ENCODE measurements at regions not wholly inside any gene's neighbourhood (a gene's known extent, or its start where the extent isn't known, plus 50 kb on each side); places are given as distances from the start of the nearest gene placed in this dataset.

GRCh38 chr7:19610194-19610943 is 98.5 kb downstream of the POLR1F start:
- H3K36me3 ChIP-seq: no peaks in the 10 kb centered on the region
- no peak for DNase-seq
- TF ChIP-seq POLR2AphosphoS5 (IDR thresholded peaks at IDR 0.05) (no peak), POLR2A (IDR thresholded peaks at IDR 0.05) (no peak)
- H3K27ac ChIP-seq: no peak overlapping the region
- intact Hi-C loops (cut with DNase I; ENCODE audit: low total_unique reads): no loop called here
- peaks cover 0 to 17% (median 3%) of the 10 kb centered on the region in 8 donors for H3K9me3 ChIP-seq
- H3K27me3 ChIP-seq (replicated peaks in 1 of 7): no peaks in the 10 kb centered on the region
- no peak overlapping the region for H3K4me3 ChIP-seq
- H3K4me1 ChIP-seq: no peaks in the 10 kb centered on the region

GRCh38 chr7:19589446-19589845 is 119.4 kb downstream of the POLR1F start:
- Histone ChIP-seq H3K4me3 (no peak overlapping the region), H3K27me3 (replicated peaks in 1 of 7) (no peaks in the 10 kb centered on the region), H3K36me3 (no peaks in the 10 kb centered on the region), H3K27ac (no peak overlapping the region), H3K4me1 (no peaks in the 10 kb centered on the region), H3K9me3 (peaks cover 0 to 4% (median 0%) of the 10 kb centered on the region in 8 donors)
- TF ChIP-seq POLR2A (IDR thresholded peaks at IDR 0.05) (no peak), POLR2AphosphoS5 (IDR thresholded peaks at IDR 0.05) (no peak)
- TF ChIP-seq, protein P1, sequence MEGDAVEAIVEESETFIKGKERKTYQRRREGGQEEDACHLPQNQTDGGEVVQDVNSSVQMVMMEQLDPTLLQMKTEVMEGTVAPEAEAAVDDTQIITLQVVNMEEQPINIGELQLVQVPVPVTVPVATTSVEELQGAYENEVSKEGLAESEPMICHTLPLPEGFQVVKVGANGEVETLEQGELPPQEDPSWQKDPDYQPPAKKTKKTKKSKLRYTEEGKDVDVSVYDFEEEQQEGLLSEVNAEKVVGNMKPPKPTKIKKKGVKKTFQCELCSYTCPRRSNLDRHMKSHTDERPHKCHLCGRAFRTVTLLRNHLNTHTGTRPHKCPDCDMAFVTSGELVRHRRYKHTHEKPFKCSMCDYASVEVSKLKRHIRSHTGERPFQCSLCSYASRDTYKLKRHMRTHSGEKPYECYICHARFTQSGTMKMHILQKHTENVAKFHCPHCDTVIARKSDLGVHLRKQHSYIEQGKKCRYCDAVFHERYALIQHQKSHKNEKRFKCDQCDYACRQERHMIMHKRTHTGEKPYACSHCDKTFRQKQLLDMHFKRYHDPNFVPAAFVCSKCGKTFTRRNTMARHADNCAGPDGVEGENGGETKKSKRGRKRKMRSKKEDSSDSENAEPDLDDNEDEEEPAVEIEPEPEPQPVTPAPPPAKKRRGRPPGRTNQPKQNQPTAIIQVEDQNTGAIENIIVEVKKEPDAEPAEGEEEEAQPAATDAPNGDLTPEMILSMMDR (IDR thresholded peaks at IDR 0.05 in 8 of 11, conservative IDR thresholded peaks at IDR 0.05 in 3 of 11): no peak
- DNase-seq: no peak
- 84 to 92% (median 89%) methylated on average over 3 of the region's 3 CpGs for WGBS, 5 donors
- intact Hi-C loops (cut with DNase I; ENCODE audit: low total_unique reads): no loop called here

GRCh38 chr7:19587291-19587690 is 121.5 kb downstream of the POLR1F start:
- intact Hi-C loops (cut with DNase I; ENCODE audit: low total_unique reads): no loop called here
- Histone ChIP-seq H3K9me3 (peaks cover 0 to under 1% (median 0%) of the 10 kb centered on the region in 8 donors), H3K27ac (no peak overlapping the region), H3K27me3 (replicated peaks in 1 of 7) (no peaks in the 10 kb centered on the region), H3K36me3 (no peaks in the 10 kb centered on the region), H3K4me1 (no peaks in the 10 kb centered on the region), H3K4me3 (no peak overlapping the region)
- WGBS, 5 donors: 50 to 58% (median 53%) methylated on average over 2 of the region's 2 CpGs
- TF ChIP-seq, protein P1 (IDR thresholded peaks at IDR 0.05 in 8 of 11, conservative IDR thresholded peaks at IDR 0.05 in 3 of 11): no peak
- TF ChIP-seq POLR2AphosphoS5 (IDR thresholded peaks at IDR 0.05) (no peak), POLR2A (IDR thresholded peaks at IDR 0.05) (no peak)
- no peak for DNase-seq

DNA sequence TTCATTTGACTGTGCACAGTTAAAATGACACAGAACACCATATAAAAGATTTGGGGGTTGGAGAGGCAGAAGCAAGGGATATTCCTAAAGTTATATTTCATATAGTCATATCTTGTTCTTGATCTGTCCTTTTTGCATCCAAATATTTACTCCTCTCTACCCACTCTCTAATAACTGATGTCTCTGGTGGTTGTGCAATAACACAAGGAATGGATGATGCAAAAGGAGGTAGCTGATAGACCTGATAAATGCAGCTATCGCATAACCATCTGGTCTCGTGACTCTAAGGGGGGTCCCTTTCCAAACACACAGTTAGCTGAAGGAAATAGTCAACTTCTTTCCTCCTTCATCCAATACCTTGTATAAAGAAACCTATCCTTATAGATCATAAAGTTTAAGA is 123.1 kb downstream of the POLR1F start:
- H3K4me1 ChIP-seq: no peaks in the 10 kb centered on the region
- no peak for DNase-seq
- H3K36me3 ChIP-seq: no peaks in the 10 kb centered on the region
- H3K27me3 ChIP-seq (replicated peaks in 1 of 7): no peaks in the 10 kb centered on the region
- H3K27ac ChIP-seq: no peak overlapping the region
- TF ChIP-seq POLR2AphosphoS5 (IDR thresholded peaks at IDR 0.05) (no peak), POLR2A (IDR thresholded peaks at IDR 0.05) (no peak)
- TF ChIP-seq, protein P1 (IDR thresholded peaks at IDR 0.05 in 8 of 11, conservative IDR thresholded peaks at IDR 0.05 in 3 of 11): no peak
- intact Hi-C loops (cut with DNase I; ENCODE audit: low total_unique reads): no loop called here
- WGBS, 5 donors: 77 to 89% (median 85%) methylated on average over 2 of the region's 2 CpGs
- no peak overlapping the region for H3K4me3 ChIP-seq
- no peaks in the 10 kb centered on the region for H3K9me3 ChIP-seq
